Osteocyte (in vitro differentiated cells): ENCODE measurements at regions not wholly inside any gene's neighbourhood (a gene's known extent, or its start where the extent isn't known, plus 50 kb on each side); places are given as distances from the start of the nearest gene placed in this dataset.

Experiments
- DNase-seq: peaks from one replicate; pipeline ENCODE4 v3.0.0; 2021; ENCODE audit warnings: mixed read lengths; ENCODE audit not compliant: unreplicated experiment; ENCODE audit errors: extremely low spot score
- H3K27ac Mint-ChIP-seq: one replicate; pipeline ENCODE4 v1.8.0; 2021; ENCODE audit warnings: mild to moderate bottlenecking, mixed read lengths; ENCODE audit not compliant: unreplicated experiment
- H3K27me3 Mint-ChIP-seq: one replicate; pipeline ENCODE4 v1.8.0; 2021; ENCODE audit warnings: mixed read lengths; ENCODE audit not compliant: unreplicated experiment
- H3K36me3 Mint-ChIP-seq: one replicate; pipeline ENCODE4 v1.8.0; 2021; ENCODE audit warnings: mixed read lengths; ENCODE audit not compliant: unreplicated experiment
- H3K4me1 Mint-ChIP-seq: one replicate; pipeline ENCODE4 v1.8.0; 2021; ENCODE audit warnings: mixed read lengths; ENCODE audit not compliant: unreplicated experiment
- H3K4me3 Mint-ChIP-seq: one replicate; pipeline ENCODE4 v1.8.0; 2021; ENCODE audit warnings: mild to moderate bottlenecking, moderate library complexity, mixed read lengths; ENCODE audit not compliant: unreplicated experiment
- H3K9me3 Mint-ChIP-seq: one replicate; pipeline ENCODE4 v1.8.0; 2021; ENCODE audit warnings: mixed read lengths; ENCODE audit not compliant: unreplicated experiment
- CTCF ChIP-seq: fragments of 200-600 bp; sonication (generic); IDR thresholded peaks from 2 replicates; pipeline ENCODE4 v1.5.0; 2021; ENCODE audit warnings: antibody characterized with exemption, mild to moderate bottlenecking, moderate library complexity

GRCh38 chr17:74011966-74012365 lies 191.5 kb upstream of the RPL38 start:
- Mint-ChIP-seq H3K9me3 (no peaks in the 10 kb centered on the region), H3K36me3 (no peaks in the 10 kb centered on the region), H3K27ac (no peak overlapping the region), H3K27me3 (peaks cover 23% of the 10 kb centered on the region), H3K4me1 (no peaks in the 10 kb centered on the region), H3K4me3 (no peak overlapping the region)
- TF ChIP-seq CTCF = no peak
- DNase-seq = no peak

- no peak overlapping the region for H3K4me3 Mint-ChIP-seq
- DNase-seq = no peak
- H3K27me3 Mint-ChIP-seq = peaks cover 28% of the 10 kb centered on the region
- H3K9me3 Mint-ChIP-seq = no peaks in the 10 kb centered on the region
- no peaks in the 10 kb centered on the region for H3K36me3 Mint-ChIP-seq
- no peak overlapping the region for H3K27ac Mint-ChIP-seq
- no peak for TF ChIP-seq CTCF
- H3K4me1 Mint-ChIP-seq = no peaks in the 10 kb centered on the region
These were observed 191.0 kb upstream of the RPL38 start for GRCh38 chr17:74012465-74012864.

GRCh38 chr17:74015316-74015715 lies 188.2 kb upstream of the RPL38 start:
- Mint-ChIP-seq H3K36me3 (no peaks in the 10 kb centered on the region), H3K4me1 (no peaks in the 10 kb centered on the region), H3K27me3 (peaks cover 26% of the 10 kb centered on the region), H3K4me3 (no peak overlapping the region), H3K9me3 (no peaks in the 10 kb centered on the region), H3K27ac (no peak overlapping the region)
- no peak for DNase-seq
- TF ChIP-seq CTCF = no peak

GRCh38 chr17:74015990-74016389 lies 187.5 kb upstream of the RPL38 start:
- no peak overlapping the region for H3K4me3 Mint-ChIP-seq
- H3K36me3 Mint-ChIP-seq = no peaks in the 10 kb centered on the region
- H3K27me3 Mint-ChIP-seq = peaks cover 20% of the 10 kb centered on the region
- no peak for DNase-seq
- H3K4me1 Mint-ChIP-seq = no peaks in the 10 kb centered on the region
- TF ChIP-seq CTCF = no peak
- H3K27ac Mint-ChIP-seq = no peak overlapping the region
- no peaks in the 10 kb centered on the region for H3K9me3 Mint-ChIP-seq

GRCh38 chr17:74016461-74016860 lies 187.0 kb upstream of the RPL38 start:
- Mint-ChIP-seq H3K4me3 (no peak overlapping the region), H3K9me3 (no peaks in the 10 kb centered on the region), H3K27me3 (peaks cover 20% of the 10 kb centered on the region), H3K27ac (no peak overlapping the region), H3K36me3 (no peaks in the 10 kb centered on the region), H3K4me1 (no peaks in the 10 kb centered on the region)
- no peak for DNase-seq
- TF ChIP-seq CTCF = no peak
